NCI-H510A (cell line): ENCODE measurements at regions not wholly inside any gene's neighbourhood (a gene's known extent, or its start where the extent isn't known, plus 50 kb on each side); places are given as distances from the start of the nearest gene placed in this dataset.

Experiments
- DNase-seq: peaks from one replicate; lab custom pipeline; 2025; lab: John Stamatoyannopoulos, UW

DNA sequence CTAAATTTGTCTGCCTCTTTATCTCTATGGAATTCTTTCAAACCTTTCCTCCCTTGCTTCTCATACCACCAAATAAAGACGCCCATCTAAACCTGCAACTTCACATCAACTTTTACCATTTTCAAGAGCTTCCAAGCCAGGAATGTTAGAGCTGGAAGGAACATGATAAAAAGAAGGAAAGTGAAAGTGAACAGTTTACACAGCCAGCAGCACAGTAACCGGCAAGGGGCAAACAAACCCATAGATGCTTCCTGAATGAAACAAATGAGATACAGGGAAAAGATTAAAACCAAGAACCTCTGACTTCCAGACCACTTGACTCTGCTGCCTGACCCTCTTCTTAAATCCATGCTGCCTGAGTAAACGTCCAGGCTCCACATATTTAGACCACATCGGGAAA lies 231.1 kb upstream of the CA10 start:
- no peak for DNase-seq

DNA sequence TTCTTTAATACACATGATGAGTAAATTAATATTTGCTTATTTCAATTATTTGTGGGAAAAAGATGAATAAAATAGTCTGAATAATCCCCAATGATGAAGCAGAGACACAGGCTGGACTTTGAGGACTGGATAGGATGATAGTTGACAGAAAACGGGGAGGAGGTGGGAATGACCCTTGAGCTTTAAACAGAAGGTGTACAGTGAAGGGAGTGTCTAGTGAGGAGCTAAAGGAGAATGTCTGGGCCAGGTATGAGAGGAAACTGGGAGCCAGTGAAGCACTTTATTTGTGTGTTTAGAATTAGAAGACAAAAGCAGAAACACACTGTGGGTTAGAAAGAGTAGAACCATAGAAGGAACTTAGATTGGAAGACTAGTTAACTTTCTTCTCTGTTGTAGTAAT lies 230.4 kb upstream of the CA10 start:
- DNase-seq = no peak

DNA sequence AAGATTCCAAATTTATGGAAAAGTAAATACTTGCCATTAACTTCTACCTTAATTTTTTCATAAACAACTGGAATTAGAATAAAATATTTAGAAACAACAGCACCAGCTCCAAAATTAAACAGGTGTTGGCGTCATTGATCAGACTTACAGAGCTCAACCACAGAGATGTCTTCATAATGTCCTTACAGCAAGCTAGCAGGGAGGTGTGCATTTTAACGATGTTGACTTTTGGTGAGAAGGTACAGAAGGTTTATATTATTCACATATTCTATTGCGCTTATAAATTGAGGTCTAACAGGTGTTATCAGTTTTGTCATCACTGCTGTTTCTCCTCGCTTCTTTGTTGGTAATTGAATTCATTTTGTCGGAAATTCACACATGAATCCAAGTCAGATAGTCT lies 226.2 kb upstream of the CA10 start:
- no peak for DNase-seq

DNA sequence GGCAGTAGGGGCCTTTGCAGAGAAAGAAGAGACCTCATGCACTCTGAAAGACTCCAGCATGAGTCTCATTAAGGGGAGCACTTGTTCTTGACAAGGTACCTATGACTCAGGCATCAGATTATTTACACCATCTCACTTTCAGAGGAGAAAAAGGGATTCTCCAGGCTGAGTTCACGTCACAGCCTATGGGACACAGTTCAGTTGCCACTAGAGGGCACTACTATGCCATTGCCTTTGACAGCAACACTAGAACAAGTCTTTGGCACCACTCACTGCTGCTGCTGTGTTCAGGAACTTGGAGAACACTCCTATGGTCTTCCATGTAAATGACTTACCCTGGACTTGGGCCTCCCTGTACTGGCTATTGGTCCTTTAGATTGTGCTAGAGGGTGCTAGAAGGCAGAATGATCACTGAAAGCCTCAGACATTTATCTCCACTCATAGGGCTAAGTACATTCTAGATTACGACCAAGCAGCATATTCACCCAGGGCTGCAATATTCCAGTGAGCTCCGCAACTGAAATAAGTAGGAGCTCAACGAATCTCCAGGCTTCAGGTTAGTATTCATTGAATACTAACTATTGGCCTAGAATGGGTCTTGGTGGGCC lies 225.1 kb upstream of the CA10 start:
- peak; percentile 74 for DNase-seq

DNA sequence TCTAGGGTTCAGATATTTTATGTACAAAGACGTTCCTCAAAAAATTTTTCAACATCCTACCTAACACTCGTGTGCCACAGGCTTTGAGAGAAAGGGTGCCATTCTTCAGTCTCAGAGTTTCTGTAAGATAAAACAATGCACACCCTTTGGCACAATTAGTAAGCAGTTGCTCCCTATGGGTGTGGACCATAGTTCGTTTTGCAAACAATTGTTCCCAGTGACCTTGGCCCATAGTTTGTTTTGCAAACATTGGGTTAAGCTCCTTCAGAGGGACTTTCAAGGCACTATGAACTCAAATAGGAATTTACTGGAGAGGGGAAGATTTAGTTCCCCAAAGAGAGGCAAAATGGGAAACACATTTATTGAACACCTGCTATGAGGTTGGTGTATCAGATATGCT lies 220.3 kb upstream of the CA10 start:
- DNase-seq = no peak

DNA sequence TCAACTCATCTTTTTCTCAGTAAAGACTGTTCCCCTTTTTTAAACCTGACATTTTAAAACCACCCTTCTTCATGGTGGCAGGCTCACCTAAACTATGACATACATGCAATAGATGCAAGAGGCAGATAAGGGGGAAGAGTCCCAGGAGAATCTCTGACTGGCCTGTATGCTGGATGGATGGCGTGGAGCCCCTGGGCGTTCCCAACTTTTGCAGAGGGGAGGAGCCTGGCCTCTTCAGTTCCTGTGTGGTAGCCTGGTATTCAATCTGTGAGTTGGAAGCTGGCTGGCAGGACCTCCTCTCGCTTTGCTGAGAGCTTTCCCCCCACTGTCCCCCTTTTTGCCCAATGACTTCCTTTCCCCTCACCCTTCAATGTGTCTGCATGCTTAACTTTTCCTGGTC lies 217.6 kb upstream of the CA10 start:
- no peak for DNase-seq

DNA sequence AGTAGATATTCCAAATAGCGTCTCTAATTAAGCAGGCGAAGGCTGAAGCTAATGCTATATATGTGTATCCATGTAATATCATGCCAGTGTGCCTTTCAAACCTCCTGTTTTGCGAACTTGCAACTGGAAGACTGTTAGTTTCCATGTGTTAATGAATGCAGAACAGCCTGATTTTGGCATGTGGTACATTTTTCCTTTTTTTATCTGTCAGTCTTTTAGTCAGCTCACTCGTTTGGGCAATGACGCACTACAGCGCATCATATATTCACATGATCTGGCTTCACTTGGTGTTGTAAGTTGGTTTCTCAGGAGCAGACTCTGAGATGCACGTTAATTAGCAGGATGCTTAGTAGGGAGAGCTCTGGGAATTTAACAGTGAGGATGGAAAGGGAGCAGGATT lies 210.4 kb upstream of the CA10 start:
- no peak for DNase-seq

DNA sequence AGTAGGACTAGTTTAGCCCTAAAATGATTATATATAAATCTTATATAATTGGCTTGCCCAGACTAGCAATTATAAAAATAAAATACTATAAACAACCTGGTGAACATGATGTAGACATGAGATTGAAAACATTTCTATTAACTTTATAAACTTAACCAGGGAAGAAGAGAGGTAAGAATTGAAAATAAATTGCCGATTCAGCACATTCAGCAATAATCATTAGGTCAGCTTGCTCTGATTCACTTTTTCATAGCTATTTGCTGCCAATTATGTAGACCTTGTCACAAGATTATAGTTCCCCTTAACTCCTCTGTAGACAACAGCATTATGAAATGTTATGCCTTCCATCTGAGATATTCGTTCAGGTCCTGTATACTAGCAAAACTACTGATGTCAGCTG lies 199.3 kb upstream of the CA10 start:
- no peak for DNase-seq

DNA sequence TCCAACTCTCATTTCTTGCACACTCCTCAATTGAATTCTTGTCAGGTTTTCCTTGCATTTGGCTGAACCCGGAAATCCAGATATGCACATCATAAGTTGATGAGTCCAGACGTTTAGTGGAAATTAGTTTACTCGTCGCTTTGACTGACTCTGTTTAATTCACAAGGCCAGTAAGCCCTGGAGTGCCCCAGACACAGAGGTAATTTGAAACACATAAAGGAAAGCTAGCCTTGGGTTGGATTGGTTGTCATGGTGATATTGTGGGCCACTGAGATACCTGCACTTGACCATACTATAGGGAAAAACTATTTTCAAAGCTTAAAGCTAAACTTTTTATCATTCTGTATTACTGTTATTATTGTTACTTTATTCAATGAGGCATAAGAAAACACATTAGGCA lies 178.3 kb upstream of the CA10 start:
- no peak for DNase-seq

DNA sequence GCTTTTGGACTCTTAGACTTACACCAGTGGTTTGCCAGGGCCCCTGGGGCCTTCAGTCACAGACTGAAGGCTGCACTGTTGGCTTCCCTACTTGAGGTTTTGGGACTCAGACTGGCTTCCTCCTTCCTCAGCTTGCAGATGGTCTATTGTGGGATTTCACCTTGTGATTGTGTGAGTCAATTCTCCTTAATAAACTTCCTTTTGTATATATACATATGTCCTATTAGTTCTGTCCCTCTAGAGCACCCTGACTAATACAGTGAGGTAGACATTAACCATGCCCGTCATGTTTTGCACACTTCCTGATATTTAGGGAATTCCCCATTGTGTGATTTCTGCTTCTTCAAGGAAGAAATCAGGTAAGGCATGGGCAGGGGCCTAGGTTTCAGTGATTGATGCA lies 147.8 kb upstream of the CA10 start:
- DNase-seq = no peak

DNA sequence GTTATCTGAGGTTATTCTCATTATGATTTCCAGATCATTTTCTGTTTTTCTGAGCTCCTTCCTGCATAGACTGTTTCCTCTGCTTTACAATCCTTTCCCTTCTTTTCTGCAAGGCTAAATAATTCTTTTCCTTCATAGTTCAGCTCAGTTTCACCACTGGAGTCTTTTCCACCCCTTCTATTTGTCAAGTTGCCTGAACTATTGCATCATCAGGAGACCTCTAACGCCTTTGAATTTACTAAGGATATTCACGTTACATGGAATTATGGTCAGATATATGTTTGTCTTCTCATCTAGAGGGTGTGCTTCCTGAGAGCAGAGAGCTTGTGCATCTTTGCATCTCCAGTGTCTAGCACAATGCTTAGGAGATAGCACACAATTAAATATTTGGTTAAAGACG lies 140.4 kb upstream of the CA10 start:
- DNase-seq = no peak

DNA sequence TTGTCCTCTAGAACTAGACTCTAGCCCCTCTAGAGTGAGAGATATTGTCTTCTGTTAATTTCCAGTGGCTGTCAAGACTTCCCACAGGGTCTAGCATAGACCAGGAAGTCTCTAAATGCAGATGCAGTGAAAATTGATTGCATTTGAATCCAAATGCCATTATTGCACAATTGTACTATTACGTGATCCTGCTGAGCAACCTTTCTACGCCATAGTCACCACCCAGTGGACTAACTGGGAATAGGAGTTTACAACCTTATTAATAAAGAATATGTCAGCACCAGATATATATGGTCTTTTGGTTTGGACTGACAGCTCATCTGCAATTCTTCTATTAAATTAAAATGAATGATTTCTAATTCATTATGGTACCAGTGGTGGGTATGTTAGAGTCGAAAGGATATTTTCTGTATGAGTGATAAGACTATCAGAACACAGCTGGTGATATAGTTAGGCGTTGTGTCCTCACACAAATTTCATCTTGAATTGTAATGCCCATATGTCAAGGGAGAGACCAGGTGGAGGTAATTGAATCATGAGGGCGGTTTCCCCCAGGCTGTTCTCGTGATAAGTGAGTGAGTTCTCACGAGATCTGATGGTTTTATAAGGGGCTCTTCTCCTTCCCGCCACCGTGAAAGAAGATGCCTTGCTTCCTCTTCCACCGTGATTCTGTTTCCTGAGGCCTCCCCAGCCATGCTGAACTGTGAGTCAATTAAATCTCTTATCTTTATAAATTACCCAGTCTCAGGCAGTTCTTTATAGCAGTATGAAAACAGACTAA lies 138.9 kb upstream of the CA10 start:
- DNase-seq = no peak

DNA sequence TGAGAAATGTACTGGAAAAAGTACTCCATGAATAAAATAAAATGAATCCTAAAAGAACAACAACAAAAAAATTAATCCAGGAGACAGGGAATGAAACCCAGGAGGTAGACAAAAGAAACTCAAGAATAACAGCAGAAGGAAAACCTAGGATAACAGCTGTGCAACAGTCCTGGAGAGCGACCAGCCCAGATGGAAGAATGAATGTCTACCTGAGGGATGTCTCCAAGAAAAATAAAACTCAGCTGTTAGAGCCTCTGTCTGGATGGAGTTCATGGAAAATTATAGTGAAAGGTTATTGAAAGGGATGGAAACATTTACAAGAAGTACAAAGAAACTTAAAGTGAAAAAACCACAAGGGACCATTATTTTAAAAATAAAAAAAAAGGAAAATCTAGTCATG lies 135.8 kb upstream of the CA10 start:
- DNase-seq = no peak

DNA sequence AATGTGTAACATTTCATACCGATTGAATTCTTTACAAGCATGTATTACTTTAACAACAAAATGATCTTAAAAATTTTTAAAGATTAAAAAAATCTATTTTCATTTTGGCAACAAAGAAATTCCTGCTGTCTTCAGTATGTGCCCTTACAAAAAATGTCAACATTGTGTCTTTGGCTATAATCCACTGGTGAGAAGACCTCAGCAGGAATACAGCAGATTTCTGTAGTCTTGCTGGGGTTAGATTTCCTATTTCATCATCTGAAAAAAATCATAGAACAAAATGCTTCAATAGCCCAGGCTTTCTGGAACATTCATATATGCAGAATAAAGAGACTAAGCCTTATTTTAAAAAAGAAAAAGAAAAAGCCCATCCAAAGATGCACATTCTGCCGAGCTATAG lies 129.1 kb upstream of the CA10 start:
- no peak for DNase-seq

DNA sequence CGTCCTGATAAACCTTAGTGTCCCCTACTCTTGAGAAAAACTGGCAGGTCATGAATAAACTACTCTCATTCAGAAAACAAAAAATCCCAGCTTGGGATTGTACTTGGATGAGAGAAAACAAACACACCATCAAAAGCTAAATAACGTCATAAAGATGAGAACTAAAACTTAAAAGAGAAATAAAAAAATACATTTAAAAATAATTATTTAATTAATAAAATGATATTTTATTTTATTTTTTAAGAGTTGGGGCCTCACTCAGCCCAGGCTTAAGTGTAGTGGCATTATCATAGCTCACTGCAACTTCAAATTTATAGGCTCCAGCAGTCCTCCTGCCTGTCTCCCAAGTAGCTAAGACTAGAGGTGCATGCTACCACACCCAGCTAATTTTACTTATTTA lies 125.4 kb upstream of the CA10 start:
- DNase-seq = no peak

DNA sequence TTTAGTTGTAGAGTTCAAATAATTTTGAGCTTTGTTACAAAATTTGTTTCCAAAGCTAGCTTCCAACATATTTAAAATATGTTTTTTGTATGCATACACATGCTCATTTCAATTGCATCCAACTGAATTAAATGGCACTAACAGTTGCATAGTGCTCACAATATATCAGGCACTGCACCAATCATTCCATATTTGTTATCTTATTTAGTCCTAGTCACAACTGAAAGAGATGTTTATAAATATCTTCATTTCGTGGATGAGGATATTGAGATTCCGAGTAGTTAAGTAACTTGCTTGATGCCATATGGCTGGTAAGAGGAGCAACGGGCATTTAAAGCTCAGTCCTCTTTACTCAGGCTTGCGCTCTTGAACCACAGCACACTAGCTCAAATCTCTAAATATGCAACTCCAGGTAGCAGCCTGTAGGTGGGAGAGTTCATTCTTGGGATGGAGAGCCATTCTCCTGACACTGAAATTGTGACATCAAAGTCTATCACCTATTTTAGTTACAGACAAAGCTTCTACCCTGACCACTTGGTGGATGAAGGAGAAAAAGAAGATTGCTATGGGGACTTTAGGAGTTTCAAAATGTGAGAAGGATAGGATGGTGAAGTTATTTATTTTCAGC lies 118.0 kb upstream of the CA10 start:
- no peak for DNase-seq

DNA sequence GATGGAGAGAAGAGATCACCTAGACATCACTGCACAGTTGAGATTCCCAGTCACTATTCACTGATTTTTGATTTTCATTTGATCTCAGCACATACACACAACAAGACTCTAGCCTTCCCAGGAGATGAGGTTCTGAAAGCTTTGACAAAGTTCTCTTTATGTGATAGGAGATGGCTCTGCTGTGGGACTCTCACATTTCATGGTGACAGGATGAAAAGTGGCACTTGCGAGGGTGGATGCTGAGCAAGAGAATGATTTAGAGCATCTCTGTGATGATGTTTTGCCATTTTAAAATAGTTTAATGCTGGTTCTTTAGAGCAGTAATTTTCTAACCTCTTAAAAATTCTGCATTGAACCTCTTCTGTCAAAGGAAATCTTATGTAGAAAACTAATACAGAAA lies 113.3 kb upstream of the CA10 start:
- no peak for DNase-seq

DNA sequence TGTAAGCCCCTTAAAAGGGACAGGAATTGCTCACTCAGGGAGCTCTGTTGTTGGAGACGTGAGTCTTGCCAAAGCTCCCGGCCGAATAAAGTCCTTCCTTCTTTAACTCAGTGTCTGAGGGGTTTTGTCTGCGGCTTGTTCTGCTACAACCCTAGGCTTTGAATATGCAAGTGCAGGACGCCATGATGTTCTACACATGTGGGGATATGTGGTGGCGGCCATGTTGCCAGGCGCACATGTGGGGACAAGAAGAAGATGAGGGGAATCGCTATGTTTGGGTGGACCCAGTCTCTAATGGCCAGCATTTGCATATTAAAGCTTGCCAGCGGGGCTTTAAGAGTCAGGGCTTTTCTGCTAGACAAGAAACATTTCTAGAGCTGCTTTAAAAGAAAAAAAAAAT lies 96.8 kb upstream of the CA10 start:
- DNase-seq = no peak

DNA sequence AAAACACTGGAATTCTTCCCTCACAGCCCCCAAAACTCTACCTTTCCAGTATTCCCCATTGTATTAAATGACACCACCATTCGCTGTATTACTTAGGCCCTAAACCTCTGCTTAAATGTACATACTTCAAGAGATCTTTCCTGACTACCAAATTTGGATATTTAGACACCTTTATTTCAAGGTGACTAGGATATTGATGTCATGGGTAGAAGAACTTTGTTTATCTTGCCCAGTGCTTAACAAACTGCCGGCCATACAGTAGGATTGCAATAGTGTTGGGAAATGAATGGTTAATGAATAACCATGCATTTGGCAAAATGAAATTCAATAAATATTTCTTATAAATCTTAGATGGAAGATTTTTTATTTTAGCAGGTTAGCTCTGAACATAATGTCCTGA lies 86.2 kb upstream of the CA10 start:
- DNase-seq = no peak

DNA sequence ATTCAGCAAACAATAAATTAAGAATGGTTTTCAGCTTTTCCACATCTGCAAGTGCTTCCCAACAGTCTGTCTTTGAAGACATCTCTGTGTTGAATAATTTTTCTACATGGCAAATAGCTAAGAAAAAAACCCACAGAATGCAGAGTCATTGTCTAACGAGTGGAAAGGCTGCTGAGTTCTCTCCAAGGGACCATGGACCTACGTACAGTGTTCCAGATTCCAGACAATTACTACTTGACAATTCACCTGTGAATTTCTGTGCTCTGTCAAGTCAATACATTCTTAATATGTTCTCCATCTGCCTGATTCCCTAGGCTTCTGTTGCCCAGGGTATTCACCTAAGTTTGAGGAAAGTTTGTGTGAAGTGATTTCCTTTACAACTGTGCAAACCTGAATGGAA lies 83.8 kb upstream of the CA10 start:
- no peak for DNase-seq

DNA sequence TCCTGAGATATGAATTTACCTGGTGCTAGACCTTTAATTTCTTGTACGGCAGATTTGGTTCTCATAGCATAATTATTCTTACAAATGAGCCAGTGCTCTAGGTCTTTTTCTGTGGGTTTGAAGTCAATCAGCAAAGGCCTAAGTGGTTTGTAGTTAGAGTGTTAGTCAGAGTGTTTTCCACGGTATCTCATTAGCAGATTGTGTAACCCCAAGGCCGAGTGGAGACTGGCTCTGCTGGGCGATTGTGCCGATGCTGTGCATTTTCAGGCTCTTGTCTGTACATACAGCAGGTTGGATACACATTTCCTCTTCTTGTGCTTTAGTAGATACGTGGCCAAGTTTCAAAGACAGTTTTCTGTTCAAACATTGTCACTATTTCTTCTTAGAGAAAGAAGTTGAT lies 78.6 kb upstream of the CA10 start:
- no peak for DNase-seq

DNA sequence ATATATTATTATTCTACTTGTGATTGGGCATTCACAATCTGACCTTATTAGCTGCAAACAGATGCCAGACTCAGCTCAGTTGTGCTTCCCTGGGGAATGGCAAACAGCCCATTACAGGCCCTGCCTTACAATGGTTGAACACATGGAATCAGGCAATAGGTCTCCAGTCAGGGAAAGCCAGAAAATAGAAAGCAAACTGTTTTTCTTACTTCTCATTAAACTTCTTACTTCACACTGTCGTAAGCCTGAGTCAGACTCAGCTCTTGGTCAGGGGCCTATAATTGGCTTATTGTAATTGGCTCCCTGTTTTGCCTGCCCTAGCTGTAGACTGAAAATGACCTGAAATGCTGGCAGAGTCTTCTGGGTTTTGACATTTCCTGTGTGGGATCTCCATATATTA lies 77.0 kb upstream of the CA10 start:
- DNase-seq = no peak

DNA sequence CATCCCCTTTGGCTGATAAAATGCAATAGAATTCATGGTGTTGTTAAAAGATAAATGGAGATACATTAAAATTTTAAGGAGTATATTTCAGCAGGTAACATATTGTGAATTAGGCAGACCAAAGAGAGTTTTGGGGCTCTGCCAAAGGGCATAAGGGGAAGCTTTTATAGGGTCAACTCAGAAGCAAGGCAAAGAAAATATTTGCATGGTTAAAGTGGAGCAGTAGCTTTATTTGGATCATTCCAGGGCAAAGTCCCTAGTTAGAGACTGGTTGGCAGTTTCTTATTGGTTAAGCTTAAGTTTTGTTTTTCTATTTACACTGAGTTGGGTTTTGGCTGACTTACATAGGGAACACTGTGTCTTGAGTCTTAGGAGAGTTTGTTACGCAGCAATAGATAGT lies 75.1 kb upstream of the CA10 start:
- no peak for DNase-seq

DNA sequence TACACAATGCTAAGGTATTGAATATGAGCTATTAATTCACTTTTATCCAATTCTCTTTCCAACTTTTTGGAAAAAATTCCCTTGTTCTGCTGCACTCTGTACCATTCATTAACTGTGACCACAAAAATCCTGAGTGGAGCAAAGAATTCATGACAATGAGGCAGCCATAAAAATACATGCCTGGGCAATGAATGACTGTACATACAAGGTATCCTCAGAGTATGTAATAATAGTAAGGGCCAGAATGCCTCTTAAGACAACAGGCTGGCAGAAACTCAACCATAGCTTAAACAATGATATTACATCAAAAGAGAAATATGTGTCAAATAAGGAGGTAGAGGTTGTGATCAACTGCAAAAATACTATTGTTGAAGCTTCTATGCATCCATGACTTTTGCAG lies 74.7 kb upstream of the CA10 start:
- DNase-seq = no peak
